ENCODE measurements at regions not wholly inside any gene's neighbourhood (a gene's known extent, or its start where the extent isn't known, plus 50 kb on each side); places are given as distances from the start of the nearest gene placed in this dataset.

DNA sequence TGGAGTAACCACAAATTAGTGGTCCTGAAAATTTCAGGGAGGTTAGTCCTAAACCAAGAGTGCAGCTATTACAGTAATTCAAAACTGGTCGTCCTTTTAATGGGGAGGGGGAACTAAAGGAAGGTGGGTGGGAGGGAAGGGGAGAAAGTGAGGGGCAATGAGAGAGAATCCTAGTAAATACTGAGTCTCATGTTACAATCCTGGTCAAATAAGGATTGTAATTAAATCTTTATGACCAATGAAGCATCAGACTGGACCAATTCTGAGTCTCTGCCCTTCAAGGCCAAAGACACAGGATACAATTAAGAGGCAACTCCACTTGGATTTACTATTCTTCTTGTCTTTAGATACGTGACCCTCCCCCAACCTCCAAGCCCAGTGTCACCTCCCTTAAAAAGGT, 262.9 kb downstream of the BCL11A start:
- DNase-seq: no peak

DNA sequence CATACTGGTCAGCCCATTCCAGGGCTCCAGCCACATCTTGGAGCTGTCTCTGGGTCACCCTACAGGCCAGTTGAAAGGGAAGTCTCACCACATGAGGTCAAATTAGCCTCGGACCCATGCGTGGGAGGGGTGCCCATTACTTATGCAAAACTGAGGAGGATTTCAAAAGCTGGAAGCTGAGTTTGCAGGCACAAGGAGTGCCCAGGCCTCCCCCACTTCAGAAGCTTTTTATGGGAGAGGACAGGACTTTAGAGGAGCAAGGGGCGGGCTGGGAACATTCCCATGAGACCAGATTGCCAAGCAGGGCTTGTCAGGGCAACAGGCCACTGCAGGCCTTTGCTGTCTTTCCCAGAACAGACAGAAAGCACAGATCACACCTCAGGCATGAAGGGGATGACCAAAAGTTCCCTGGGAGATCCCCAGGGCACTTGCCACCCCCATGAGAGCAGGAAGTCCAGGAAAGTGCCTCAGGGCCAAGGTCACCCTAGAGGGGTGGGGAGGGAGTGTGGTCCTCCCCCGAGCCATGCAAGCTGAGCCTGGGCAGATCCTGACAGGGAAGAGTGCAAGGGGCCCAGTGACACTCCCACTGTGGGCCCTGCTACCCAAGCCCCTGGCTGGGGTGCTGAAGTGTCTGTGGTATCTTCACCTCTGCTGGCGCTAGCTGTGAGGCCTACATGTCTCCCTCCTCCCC, 267.7 kb downstream of the BCL11A start:
- no peak for DNase-seq

DNA sequence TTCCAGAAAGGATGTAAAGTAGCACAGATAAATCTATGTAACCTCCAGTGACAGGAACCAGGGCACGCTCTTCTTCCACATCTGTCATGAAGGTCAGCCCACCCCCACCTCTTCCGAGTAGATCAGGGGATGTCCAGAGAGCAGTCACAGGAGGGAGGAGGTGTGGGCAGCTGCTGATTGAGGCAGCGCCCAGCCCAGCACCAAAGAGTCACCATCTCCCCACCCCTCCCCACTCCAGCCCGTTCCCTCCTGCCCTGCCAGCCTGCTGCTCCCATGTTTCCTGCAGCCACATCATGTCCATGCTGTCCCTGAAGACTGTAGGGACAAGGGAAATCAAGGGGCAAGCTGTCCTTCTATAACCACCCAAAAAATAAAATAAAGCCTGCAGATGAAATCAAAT, 269.8 kb downstream of the BCL11A start:
- DNase-seq: no peak

DNA sequence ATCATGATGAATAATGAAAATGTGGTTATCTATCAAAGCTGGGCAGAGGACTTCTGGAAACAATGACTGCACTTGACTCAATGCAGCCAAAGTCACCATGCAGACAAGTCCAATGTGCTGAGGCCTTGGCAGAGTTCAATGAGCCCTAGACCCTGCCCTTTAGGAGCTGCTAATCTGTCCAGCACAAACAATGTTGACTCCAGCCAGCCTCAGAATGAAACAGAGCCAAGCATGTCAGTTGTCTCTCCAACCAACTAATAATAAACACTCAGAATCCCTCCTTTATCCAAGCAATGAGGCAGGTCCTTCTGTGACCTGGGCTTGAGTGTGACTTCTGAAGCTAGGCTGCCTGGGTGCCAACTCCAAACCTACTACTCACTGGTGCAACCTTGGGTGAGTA, 270.6 kb downstream of the BCL11A start:
- no peak for DNase-seq

DNA sequence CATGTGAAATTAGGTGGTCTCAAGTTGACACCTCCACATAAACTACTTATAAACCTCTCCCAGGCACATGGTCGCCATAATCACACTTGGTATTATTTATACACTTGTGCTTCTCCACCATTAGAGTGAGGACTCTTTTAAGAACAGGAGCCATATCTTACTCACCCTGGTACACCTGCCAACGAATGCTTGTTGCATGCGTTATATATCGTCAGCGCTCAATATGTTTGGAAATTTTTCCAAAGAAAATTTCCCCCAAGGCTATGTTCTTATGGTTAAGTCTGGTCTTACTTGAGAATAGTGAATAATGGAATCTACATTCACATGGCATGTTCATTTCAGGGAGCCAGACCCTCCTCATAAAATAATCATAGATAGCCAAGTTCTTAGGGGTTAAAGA, 271.7 kb downstream of the BCL11A start:
- no peak for DNase-seq

DNA sequence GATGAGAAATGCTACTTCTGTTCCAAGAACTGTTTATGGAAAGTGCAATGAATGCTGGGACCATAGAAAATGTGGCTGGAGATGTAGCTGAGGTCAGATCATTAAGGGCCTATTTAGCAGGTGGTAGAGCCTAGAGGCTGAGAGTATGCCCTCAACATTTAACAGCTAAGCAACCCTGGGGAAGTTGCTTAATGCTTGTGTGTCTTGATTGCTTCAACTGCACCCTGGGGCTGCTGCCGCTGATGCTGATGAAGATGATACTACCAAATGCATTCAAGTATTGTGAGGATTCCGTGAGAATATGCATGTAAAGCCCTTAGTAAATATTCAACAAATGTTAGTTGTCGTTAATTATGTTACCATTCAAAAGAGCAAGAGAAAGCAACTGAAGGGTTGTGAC, 273.2 kb downstream of the BCL11A start:
- DNase-seq: no peak

DNA sequence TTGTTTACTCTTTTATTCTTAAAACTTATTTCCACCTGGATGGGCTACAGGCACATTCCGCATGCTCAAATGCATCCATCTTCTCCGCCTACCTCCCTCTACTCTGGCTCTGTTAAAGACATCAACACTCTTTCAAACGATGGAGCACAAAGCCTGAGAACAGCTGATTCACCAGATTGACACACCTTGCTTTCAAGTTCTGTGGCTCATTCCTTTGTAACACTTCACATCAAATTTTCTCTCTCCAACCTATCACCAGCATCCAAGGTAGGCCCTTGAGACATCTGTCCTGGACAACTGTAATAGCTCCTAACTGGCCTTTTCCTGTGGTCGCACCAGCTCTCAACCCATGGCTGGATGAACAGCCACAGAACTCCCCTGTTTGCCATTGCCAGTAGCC, 274.5 kb downstream of the BCL11A start:
- no peak for DNase-seq

DNA sequence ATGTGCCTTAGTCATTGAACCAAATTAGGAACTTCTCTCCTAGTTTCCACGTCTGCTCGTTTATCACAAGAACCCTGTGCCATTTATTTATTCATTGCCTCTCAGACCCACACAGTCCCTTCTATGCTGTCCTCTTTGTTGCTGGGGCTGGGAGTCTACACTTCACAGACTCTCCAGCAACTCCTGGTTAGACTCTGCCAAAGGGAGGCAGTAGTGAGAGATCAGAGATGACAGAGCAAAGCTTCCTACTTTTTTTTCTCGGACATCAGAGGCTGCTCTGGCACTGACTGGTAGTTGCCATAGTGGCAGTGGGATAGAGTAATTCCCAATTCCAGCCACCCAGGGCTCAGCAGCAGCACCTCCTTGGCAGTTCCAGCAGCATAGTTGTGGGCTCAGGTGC, 277.5 kb downstream of the BCL11A start:
- no peak for DNase-seq

DNA sequence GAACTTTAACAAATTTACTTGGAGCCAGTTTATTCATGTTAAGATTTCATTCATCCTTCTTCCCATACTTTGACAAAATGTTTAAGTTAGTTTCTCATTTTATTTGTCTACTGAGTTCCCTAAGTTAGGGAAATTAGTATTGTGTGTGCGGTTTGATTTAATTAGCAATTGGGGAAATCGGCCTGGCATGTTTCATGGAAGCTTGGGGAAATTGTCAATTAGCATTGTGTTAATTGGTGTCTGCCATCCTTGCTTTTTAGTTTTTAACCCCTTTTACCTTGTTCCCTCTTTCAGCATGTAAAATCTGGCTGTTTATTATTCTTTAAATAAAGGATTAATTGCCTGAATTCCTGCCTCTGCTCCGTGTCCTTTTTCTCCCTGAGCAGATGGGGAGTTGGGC, 279.6 kb downstream of the BCL11A start:
- DNase-seq: no peak

DNA sequence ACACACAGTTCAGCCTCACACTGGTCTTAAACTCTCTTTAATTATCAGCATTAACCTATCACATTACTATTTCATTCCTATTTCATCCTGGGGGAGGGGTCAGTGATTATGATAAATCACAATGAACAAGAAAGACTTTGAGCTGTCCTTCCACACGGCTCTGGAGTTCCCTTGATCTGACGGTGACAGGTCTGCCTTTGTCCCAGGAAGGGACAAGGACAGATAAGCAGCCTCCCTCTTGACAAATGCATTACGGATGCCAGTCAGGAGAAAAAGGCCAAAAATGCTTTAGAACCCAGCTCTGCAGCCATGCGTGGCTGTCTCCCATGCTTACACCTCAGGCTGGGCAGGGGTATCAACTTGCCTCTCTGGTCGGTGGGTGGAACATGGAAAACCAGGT, 281.7 kb downstream of the BCL11A start:
- DNase-seq: no peak

DNA sequence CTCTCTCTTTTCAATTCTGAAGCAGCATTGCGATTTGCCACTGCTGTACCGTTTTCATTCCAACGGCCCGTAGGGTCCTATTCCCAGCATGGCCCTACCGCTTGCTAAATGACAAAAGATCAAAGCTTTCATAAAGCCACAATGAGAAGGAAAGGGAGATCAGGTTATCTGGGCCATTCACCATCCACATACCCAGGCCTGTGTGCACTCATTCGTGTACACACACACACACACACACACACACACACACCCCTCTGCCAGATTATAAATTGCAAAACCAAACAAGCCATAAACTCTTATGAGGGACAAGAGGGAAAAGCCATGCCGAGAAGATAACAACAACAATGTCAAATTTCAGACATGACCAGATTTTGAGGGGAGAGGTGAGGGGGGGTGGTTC, 282.3 kb downstream of the BCL11A start:
- DNase-seq: no peak

DNA sequence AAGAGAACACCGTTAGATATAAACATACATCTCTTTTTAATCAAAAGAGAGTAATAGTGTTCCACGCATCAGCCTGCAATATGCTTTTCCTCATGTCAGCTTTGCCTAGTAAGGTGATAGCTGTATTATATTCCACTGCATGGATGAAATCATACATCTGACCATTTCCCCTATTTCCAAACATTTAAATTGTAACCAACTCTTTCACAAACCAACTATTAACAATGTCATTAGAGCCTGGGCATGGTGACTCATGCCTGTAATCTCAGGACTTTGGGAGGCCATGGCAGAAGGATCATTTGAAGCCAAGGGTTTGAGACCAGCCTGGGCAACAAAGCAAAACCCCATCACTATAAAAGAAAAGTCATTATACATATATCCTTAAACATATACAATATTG, 284.8 kb downstream of the BCL11A start:
- no peak for DNase-seq

DNA sequence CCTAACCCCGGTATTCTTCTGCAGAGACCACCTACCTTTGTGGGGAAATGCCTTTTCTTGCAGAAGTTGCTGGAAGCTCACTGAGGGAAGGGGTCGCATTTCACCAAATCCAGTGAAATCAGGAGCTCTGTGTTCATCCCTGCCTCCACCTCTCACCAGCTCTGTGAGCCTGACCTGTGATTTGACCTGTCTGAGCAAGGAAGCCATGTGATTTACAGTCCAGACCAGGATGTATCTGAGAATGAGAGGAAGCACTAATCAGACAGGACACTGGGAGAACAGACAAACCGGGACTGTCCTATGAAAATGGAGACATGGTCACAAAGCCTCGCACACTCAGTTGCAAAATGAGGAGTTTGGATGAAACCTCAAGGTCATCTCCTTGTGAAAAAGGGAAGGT, 285.4 kb downstream of the BCL11A start:
- DNase-seq: no peak

DNA sequence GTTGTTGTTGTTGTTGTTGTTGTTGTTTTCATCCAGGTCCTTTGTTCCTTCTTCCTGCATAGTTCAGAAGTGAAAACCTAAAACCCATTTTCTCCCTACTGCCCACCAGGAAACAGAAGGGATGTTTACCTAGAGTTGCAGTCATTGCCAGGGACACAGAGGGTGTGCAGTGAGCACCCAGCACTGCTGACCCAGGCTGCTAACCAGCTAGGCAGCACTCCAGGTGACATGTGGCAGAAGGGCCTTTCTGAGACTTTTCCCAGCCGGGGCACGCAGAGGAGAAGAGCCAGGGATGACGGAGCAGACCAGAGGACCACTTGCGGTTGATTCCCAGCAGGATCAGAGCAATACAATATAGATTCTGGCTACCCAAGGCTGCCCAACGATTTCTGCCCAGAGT, 286.3 kb downstream of the BCL11A start:
- no peak for DNase-seq

DNA sequence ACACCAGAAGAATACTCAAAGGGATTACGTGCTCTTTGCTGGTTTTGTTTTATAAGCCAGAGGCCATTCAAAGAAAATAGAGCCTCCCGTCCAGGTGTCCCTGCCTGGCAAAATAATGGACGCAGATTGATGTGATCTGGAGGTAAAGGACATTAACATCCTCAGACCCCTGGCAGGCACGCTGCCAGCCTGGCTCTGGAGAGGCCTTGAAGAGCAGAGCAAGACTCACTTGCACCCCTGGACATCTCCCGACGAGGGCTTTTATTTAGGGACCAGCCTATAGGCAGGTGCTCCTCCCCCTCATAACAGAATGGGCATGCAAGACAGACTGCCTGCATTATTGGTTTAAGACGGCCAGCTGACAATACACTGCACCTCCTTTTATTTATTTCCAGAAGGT, 291.3 kb downstream of the BCL11A start:
- no peak for DNase-seq

DNA sequence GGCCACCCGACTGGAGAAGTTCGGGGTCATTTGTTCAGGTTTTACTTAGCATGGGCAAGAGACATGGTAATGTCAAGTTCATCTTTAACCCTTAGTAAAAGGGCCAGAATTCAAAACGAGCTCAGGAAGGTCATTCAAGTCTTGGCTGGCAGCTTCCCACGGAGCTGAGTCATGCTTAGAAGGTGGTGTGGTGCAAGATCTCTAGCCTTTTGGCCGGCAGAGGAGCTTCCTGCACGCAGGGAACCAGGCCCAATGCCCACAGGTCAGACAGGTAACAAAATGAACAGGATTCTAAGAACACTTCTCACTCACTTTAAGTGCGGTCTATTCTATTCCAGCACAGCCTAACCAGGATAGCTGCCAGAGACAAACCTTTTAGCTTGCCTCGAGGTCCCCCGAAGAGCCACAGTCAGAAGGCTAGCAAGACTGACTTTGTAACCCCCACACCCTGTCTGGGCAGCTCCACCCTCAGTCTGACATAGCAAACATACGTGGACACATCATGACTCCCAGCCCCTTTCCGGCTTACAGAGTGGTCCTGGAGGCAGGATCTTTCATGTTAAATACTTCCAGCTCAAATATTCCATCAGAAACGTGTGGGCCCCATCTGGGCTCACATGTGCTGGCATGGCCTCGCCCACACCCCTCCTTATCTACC, 292.7 kb downstream of the BCL11A start:
- DNase-seq: no peak

DNA sequence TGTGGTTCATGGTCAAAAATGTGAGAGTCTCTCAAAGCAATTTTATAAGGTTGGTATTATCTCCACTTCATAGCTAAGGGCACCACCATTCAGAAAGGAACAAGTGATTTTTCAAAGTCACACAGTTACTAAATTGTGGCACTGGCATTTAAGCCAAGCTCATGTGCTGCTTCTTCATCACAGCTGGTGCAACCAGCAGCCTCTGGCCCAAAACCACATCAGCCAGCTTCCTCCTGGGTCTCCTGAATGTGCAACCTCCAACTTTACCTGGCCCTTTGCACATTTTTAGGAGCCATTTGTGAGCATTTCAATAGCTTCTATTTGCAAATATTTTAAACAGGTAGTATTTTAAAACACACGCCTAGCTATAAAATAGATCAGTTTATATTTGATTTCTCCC, 293.7 kb downstream of the BCL11A start:
- no peak for DNase-seq

DNA sequence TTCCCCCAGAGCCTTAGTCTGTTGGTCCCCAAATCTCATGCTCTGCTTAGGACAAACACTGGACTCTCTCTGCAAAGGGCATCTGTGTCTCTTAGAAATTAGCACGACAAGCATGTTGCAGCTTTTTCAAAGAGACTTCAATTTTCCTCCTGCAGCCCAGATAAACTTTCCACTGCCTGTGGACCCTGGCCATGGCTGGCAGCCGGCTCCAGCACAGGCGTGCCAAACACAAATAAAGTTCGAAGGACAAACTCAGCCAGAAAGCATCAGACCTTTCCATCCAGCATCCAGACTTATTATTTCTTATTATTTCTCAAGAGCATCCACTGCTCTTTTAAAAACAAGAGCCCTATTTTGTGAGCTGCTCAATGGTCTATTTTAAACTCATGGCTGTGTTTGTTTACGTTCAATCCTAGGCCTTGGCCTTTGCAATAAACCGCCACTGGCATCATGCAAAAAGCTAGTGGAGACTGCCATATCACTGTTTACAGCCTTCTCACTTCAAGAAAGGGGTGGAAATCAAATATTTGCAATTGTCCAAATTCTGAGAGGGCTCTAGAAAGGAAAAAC, 300.8 kb downstream of the BCL11A start:
- no peak for DNase-seq

DNA sequence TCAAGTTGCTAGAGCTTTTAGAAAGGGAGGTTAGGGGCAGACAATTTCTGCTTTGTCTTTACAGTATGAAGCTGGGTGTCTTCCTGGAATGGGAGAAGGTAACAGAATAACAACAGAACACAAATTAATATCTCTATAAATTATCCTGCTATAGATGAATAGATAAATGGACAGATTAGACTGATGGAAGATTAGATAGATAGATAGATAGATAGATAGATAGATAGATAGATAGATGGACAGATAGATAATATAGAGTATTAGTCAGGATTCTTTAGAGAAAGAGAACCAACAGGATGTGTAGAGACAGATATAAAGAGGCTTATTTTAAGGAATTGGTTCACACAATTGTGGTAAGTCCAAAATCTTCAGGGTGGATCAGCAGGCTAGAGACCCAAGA, 302.2 kb downstream of the BCL11A start:
- DNase-seq: no peak

DNA sequence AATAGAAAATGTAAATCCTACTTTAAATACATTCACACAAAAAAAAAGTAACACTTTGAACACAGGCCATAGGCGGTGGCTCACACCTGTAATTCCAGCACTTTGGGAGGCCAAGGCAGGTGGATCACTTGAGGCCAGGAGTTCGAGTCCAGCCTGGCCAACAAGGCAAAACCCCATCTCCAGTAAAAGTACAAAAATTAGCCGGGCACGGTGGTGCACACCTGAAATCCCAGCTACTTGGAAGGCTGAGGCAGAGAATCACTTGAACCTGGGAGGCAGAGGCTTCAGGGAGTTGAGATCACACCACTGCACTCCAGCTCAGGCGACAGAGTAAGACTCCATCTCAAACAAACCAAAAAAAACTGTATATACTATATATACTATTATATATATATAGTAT, 303.6 kb downstream of the BCL11A start:
- no peak for DNase-seq

DNA sequence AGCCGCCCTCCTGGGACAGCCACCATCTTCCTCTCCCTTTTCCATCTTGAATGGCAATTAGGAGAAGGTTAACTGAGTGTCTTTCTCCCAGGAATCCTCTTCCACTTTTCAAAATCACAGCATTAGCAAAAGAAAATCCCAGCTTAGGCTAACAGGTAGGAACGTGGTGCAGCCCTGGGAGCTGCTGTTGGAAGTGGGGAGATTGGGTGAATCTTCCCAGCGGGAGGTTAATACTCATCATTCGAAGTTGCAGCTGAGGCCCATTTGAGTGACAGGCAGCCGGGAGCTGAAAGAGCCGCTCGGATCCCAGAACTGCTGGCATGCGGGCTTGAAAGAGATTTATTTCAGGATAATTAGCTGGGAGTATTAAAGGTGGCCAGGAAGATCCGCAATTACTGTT, 306.0 kb downstream of the BCL11A start:
- no peak for DNase-seq

DNA sequence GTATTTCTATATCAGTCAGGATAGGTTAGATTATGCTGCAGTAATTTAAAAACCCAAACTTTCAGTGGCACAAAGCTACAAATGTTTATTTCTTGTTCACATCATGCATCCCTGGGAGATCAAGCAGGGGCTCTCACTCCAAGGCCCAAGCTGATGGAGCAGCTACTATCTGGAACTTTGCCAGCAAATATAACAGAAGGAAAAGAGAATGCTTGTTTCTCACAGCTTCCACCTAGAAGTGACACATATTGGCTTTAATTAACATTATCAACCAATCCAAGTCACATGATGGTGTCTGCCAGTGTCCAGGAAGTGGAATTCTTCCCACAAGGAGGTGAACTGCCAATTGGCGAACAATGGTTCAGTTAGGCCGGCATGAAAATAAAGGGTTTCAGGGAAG, 306.9 kb downstream of the BCL11A start:
- no peak for DNase-seq

DNA sequence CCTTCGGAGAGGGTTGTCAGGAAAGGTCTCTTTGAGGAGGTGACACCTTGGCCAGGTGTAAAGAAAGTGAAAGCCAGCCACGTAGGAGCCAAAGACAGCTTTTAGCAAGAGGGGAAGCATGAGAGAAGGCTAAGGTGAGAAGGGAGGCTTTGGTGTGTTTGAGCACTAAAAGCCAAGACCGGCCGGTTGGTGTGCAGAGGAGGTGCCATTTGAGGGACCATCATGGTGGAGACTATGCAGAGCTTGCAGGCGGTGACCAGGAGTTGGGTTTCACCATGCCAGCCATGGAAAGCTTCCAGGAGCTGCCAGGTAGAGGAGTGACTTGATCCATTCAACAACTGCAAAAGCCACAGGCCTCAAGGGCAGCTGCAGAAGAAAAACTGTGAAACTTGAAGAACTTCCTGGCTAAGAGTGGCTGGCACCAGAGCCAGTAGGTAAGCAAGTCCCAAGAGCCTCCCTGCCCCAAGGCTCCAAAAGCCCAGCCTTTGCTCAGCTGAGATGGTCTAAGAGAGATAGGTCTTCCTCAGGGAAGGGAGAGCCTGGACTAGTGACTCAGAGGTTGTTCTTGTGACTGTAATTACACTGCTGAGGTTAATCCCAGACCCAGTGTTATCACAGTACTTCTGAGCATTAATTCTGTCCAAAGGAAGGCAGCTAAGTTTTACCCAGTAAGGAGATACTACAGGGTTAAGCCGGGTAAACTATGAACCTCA, 319.0 kb downstream of the BCL11A start:
- DNase-seq: no peak

DNA sequence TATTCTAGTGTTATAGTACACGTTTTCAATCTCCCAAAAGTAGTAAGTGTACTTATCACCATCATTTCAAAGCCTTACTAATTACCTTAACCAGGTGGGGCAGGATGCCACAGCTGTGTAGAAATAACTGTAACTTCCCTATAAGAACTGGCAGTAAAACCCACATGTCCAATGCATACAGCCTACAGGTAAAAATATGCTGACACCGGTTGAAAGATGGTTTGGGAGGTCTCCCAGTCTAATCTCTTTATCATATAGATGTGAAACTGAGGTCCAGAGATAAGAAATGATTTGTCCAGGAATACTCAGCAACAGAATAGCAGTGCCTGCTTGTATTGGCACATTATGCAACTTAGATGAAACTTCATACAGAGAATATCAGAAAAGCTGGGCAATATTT, 322.9 kb downstream of the BCL11A start:
- no peak for DNase-seq

Data from Kasumi-1 (cell line).